C4-2B (cell line): ENCODE measurements at regions not wholly inside any gene's neighbourhood (a gene's known extent, or its start where the extent isn't known, plus 50 kb on each side); places are given as distances from the start of the nearest gene placed in this dataset.
"Not testable (repeated sequence)": the region's sequence is repeated elsewhere in the genome, so short reads cannot be mapped to it uniquely, and the experiment has no call there.

Experiments used
- H3K27ac ChIP-seq: fragments of 450-650 bp; 2 replicates; pipeline ENCODE4 v1.5.1; 2017
- ZFX ChIP-seq: fragments of 450-650 bp; IDR thresholded peaks from 2 replicates; pipeline ENCODE4 v1.6.1; 2017
- TF ChIP-seq, protein P1 (sequence below): fragments of 450-650 bp; conservative IDR thresholded peaks from 2 replicates; pipeline ENCODE4 v1.5.1; 2017; ENCODE audit warnings: mild to moderate bottlenecking

DNA sequence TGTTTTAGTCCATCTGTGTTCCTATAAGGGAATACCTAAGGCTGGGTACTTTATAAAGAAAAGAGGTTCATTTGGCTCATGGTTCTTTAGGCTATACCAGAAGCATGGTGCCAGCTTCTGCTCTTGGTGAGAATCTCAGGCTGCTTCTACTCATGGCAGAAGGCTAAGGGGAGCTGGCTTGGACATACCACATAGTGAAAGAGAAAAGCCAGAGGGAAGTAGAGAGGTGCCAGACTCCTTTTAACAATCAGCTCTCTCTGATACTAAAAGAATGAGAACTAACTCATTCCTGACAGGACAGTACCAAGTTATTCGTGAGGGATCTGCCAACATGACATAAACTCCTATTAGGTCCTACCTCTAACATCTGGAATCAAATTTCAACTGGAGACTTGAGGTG is 1250.2 kb upstream of the CNTN5 start:
- no peak overlapping the region for H3K27ac ChIP-seq
- no peak for TF ChIP-seq ZFX
- TF ChIP-seq, protein P1, sequence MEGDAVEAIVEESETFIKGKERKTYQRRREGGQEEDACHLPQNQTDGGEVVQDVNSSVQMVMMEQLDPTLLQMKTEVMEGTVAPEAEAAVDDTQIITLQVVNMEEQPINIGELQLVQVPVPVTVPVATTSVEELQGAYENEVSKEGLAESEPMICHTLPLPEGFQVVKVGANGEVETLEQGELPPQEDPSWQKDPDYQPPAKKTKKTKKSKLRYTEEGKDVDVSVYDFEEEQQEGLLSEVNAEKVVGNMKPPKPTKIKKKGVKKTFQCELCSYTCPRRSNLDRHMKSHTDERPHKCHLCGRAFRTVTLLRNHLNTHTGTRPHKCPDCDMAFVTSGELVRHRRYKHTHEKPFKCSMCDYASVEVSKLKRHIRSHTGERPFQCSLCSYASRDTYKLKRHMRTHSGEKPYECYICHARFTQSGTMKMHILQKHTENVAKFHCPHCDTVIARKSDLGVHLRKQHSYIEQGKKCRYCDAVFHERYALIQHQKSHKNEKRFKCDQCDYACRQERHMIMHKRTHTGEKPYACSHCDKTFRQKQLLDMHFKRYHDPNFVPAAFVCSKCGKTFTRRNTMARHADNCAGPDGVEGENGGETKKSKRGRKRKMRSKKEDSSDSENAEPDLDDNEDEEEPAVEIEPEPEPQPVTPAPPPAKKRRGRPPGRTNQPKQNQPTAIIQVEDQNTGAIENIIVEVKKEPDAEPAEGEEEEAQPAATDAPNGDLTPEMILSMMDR, result no peak

DNA sequence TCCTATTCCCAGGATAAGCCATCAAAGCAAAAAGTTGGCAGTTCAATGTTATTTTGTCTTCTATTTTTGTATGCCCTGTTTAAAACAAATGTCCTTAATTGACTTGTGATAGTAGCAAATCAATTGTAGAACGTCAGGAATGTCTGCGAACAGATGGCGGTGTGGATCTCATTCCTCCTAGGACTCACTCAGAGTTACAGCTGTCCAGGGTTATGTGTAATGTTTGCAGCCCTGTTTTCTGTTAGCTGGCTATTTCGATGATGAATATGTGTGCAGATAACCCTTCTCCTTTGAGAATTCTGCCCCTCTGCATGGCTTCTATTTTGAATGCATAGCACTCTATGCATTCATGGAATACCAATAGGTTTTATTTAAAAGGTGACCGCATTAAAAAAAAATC is 1248.0 kb upstream of the CNTN5 start:
- no peak overlapping the region for H3K27ac ChIP-seq
- TF ChIP-seq ZFX, result no peak
- TF ChIP-seq, protein P1, result no peak

DNA sequence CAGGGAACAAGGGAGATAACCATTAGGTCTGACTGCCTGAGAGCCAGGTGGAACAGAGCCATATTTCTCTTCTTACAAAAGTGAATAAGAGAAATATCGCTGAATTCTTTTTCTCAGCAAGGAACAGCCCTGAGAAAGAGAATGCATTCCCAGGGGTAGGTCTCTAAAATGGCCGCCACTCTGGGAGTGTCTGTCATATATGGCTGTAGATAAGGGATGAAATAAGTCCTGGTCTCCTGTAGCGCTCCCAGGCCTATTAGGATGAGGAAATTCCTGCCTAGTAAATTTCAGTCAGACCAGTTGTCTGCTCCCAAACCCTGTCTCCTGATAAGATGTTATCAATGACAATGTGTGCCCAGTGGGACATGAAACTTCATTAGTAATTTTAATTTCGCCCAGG is 1236.4 kb upstream of the CNTN5 start:
- H3K27ac ChIP-seq, result not testable (repeated sequence)

DNA sequence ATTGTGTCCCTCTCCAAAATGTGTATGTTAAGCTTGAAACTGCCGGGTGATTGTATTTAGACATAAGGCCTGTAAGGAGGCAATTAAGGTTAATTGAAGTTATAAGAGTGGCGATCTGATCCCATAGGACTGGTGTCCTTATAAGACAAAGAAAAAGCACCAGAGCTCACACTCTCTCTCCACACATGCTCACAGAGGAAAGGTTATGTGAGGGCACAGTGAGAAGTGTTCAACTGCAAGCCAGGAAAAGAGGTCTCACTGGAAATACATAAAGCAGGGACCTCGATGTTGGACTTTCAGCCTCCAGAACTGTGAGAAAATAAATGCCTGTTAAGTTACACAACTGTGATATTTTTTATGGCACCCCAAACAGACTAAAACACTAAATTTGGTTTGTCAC is 1233.8 kb upstream of the CNTN5 start:
- no peak for TF ChIP-seq ZFX
- TF ChIP-seq, protein P1, result no peak
- H3K27ac ChIP-seq, result no peak overlapping the region

DNA sequence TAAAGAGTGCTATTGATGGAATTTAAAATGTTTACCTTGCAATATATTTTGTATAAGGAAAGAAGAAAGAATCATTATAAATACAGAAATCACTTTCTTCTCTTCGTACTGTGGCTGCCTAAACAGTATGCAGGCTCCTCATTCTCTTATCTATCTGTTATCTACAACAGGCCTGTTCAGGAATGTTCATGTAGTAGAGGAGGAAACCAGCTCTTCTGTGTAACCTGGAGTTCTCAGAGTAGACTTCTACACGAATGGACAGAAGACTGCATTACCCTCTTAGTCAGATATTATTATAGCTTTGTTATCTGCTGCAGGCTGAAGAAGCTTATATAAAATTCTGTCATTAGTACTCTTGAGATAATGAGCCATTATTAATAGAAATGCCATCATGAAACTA is 1225.9 kb upstream of the CNTN5 start:
- TF ChIP-seq ZFX, result no peak
- TF ChIP-seq, protein P1, result no peak

DNA sequence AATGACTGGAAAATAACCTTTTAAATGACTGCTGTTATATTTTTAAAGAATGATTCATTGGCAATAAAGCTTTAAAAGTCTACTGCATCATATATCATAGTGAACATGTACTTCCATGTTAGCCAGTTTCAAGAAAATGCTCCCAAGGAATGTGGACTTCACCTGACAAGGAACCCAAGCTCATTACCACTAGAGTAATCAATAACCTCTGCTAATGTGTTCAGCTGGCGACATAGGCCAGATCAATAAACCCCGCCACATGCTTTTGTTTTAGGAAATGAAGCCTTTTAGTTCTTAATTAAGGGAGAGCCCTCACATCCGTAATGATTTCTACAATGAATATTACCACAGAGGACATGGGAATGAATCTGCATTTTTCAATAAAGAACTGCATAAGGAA is 1219.9 kb upstream of the CNTN5 start:
- H3K27ac ChIP-seq, result no peak overlapping the region
- TF ChIP-seq ZFX, result no peak
- TF ChIP-seq, protein P1, result no peak

More for the DNA sequence above, 1225.9 kb upstream of the CNTN5 start:
- no peak overlapping the region for H3K27ac ChIP-seq

DNA sequence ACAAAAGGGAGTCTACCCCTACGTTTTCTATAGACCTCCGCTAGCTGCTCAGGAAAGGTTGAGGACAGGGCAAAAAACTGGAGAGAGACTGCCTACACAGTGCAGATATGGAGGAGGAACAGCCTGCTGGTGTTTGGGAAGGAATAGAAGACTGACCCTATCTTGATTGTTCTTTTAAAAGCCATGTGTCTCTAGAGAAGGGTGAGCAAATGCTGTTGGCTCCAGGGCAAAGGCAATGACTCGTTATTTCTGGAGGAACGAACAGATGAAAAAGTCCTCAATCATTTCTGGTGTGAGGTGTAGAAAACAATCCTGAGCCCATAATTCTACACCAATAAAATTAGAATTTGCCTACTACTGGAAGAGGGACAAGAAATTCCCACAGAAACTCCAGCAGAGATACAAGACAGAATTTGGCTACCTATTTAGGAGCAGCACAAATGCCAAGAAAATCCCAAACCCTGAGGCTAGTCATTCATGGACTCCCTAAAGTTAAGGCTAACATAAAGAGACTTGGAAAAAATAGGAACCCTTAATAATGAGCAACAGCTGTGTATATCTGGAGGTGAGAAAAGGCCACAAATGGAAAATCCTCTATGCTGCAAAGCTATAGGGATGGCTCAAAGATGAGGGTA is 1206.3 kb upstream of the CNTN5 start:
- H3K27ac ChIP-seq, result no peak overlapping the region
- TF ChIP-seq, protein P1, result no peak
- TF ChIP-seq ZFX, result no peak

DNA sequence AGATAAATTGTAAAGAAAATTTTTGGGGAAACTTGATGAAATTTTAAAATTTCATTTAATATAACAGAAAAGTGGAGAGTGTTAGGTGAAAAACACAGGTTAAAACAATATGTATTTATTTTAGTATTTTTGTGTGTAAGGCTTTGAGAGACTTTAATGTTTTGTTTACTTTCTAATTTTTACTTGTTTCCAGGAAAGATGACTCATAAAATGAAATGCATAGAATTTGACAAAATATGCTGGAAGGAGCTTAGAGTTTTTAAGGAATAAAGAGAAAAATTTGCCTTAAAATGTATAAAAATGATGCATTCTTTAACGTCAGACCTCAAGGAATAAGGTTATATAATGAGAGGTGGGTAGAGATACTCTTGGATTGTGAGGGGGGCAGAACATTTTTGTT is 1205.1 kb upstream of the CNTN5 start:
- no peak for TF ChIP-seq ZFX
- TF ChIP-seq, protein P1, result no peak

More for the DNA sequence above, 1205.1 kb upstream of the CNTN5 start:
- H3K27ac ChIP-seq, result no peak overlapping the region
